ENCODE measurements at regions not wholly inside any gene's neighbourhood (a gene's known extent, or its start where the extent isn't known, plus 50 kb on each side); places are given as distances from the start of the nearest gene placed in this dataset.

DNA sequence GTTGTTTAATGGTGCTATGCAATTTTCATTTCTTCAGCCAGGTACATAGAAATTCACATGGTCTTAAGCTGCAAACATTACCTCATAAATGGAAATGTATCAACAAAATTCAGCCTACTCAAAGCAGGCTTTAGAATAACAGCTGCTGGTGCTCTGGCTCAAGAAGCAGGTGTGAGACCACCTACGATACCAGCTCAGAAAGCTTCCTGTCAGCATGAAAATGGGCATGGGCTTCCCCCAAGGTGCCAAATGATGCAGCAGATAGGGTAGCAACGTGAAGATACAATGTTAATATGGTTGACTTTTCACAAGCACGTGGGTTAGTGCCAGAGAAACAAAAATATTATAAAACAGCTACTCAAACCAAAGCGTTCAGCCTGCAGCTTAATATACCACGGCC is 343.4 kb upstream of the PRICKLE1 start:
- TF ChIP-seq, protein P1, sequence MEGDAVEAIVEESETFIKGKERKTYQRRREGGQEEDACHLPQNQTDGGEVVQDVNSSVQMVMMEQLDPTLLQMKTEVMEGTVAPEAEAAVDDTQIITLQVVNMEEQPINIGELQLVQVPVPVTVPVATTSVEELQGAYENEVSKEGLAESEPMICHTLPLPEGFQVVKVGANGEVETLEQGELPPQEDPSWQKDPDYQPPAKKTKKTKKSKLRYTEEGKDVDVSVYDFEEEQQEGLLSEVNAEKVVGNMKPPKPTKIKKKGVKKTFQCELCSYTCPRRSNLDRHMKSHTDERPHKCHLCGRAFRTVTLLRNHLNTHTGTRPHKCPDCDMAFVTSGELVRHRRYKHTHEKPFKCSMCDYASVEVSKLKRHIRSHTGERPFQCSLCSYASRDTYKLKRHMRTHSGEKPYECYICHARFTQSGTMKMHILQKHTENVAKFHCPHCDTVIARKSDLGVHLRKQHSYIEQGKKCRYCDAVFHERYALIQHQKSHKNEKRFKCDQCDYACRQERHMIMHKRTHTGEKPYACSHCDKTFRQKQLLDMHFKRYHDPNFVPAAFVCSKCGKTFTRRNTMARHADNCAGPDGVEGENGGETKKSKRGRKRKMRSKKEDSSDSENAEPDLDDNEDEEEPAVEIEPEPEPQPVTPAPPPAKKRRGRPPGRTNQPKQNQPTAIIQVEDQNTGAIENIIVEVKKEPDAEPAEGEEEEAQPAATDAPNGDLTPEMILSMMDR (IDR thresholded peaks at IDR 0.05), result no peak
- TF ChIP-seq POLR2AphosphoS5 (IDR thresholded peaks at IDR 0.05; ENCODE audit: insufficient read depth in 1 of 2, low read depth in 1 of 2) (no peak), POLR2A (IDR thresholded peaks at IDR 0.05) (no peak)

All from vagina (tissue), 2 donors.